IPS-18a (cell line): ENCODE measurements at regions not wholly inside any gene's neighbourhood (a gene's known extent, or its start where the extent isn't known, plus 50 kb on each side); places are given as distances from the start of the nearest gene placed in this dataset.
"Not testable (repeated sequence)": the region's sequence is repeated elsewhere in the genome, so short reads cannot be mapped to it uniquely, and the experiment has no call there.

Source experiments
- H3K27ac ChIP-seq: one replicate; pipeline ENCODE4 v1.5.1; 2013; ENCODE audit warnings: low read length
- H3K27me3 ChIP-seq: one replicate; pipeline ENCODE4 v1.6.1; 2013; ENCODE audit warnings: mild to moderate bottlenecking, low read length; ENCODE audit not compliant: control insufficient read depth, insufficient read depth
- H3K36me3 ChIP-seq: one replicate; pipeline ENCODE4 v1.6.1; 2013; ENCODE audit warnings: low read depth, low read length; ENCODE audit not compliant: control insufficient read depth
- H3K4me1 ChIP-seq: one replicate; pipeline ENCODE4 v1.6.1; 2013; ENCODE audit warnings: low read depth, low read length; ENCODE audit not compliant: control insufficient read depth
- H3K4me3 ChIP-seq: one replicate; pipeline ENCODE4 v1.5.1; 2013; ENCODE audit warnings: low read length
- H3K9ac ChIP-seq: one replicate; pipeline ENCODE4 v1.6.1; 2013; ENCODE audit warnings: mild to moderate bottlenecking, low read length, moderate library complexity
- H3K9me3 ChIP-seq: one replicate; pipeline ENCODE4 v1.6.1; 2013; ENCODE audit warnings: low read depth, low read length; ENCODE audit not compliant: control insufficient read depth

DNA sequence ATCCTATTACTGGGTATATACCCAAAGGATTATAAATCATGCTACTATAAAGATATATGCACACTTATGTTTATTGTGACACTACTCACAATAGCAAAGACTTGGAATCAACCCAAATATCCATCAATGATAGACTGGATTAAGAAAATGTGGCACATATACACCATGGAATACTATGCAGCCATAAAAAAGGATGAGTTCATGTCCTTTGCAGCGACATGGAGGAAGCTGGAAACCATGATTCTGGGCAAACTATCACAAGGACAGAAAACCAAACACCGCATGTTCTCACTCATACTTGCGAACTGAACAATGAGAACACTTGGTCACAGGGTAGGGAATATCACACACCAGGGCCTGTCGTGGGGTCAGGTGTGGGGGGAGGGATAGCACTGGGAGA lies 71.6 kb downstream of the ELAPOR2 start:
- H3K27ac ChIP-seq, H3K9me3 ChIP-seq, H3K4me1 ChIP-seq, H3K27me3 ChIP-seq, H3K36me3 ChIP-seq, H3K9ac ChIP-seq, H3K4me3 ChIP-seq: not testable (repeated sequence)

DNA sequence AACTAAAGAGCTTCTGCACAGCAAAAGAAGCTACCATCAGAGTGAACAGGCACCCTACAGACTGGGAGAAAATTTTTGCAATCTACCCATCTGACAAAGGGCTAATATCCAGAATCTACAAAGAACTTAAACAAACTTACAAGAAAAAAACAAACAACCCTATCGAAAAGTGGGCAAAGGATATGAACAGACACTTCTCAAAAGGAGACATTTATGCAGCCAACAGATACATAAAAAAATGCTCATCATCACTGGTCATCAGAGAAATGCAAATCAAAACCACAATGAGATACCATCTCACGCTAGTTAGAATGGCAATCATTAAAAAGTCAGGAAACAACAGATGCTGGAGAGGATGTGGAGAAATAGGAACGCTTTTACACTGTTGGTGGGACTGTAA lies 72.1 kb downstream of the ELAPOR2 start:
- H3K9ac ChIP-seq = not testable (repeated sequence)

DNA sequence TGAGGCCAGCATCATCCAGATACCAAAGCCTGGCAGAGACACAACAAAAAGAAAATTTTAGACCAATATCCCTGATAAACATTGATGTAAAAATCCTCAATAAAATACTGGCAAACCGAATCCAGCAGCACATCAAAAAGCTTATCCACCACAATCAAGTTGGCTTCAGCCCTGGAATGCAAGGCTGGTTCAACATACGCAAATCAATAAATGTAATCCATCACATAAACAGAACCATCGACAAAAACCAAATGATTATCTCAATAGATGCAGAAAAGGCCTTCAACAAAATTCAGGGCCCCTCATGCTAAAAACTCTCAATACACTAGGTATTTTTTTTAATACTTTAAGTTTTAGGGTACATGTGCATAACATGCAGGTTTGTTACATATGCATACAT lies 74.1 kb downstream of the ELAPOR2 start:
- H3K9ac ChIP-seq, H3K4me3 ChIP-seq, H3K9me3 ChIP-seq, H3K4me1 ChIP-seq, H3K27me3 ChIP-seq, H3K36me3 ChIP-seq, H3K27ac ChIP-seq: not testable (repeated sequence)

More for the DNA sequence above, 72.1 kb downstream of the ELAPOR2 start:
- not testable (repeated sequence) for H3K27me3 ChIP-seq, H3K27ac ChIP-seq, H3K4me3 ChIP-seq, H3K4me1 ChIP-seq, H3K36me3 ChIP-seq, H3K9me3 ChIP-seq

DNA sequence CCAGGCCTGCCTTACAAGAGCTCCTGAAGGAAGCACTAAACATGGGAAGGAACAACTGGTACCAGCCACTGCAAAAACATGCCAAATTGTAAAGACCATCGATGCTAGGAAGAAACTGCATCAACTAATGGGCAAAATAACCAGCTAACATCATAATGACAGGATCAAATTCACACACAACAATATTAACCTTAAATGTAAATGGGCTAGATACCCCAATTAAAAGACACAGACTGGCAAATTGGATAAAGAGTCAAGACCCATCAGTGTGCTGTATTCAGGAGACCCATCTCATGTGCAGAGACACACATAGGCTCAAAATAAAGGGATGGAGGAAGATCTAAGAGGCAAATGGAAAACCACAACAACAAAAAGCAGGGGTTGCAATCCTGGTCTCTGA lies 75.8 kb downstream of the ELAPOR2 start:
- H3K9ac ChIP-seq, H3K27me3 ChIP-seq: not testable (repeated sequence)

DNA sequence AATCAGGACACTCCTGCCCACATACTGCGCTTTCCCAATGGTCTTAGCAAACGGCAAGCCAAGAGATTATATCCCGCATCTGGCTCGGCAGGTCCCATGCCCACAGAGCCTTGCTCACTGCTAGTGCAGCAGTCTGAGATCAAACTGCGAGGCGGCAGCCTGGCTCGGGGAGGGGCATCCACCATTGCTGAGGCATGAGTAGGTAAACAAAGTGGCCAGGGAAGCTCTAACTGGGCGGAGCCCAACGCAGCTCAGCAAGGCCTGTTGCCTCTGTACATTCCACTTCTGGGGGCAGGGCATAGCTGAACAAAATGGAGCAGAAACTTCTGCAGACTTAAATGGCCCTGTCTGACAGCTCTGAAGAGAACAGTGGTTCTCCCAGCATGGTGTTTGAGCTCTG lies 77.5 kb downstream of the ELAPOR2 start:
- not testable (repeated sequence) for H3K4me1 ChIP-seq, H3K4me3 ChIP-seq, H3K27me3 ChIP-seq, H3K9ac ChIP-seq, H3K36me3 ChIP-seq, H3K9me3 ChIP-seq, H3K27ac ChIP-seq

More for the DNA sequence above, 75.8 kb downstream of the ELAPOR2 start:
- H3K4me1 ChIP-seq, H3K4me3 ChIP-seq, H3K27ac ChIP-seq, H3K36me3 ChIP-seq, H3K9me3 ChIP-seq: not testable (repeated sequence)

DNA sequence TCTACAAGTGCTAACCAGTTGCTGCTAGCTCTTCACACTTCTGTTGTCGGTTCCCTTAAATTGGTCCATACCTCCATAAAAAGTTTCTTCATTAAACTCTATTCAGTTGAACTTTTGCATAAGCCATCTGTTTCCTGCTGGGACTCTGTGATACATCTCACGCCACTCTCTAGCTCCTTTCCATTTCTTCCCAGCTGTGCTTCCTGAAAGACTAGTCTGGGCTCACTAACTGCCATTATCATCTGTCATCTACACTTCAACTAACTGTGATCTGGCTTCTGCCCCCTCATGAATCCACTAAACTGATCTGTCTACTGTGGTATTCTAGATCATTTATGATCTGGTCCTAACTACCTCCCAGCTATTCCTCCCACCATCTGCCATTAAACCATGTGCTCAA lies 78.3 kb downstream of the ELAPOR2 start:
- Histone ChIP-seq H3K9ac (no peak overlapping the region), H3K4me1 (peaks cover 2% of the 10 kb centered on the region), H3K27ac (no peak overlapping the region), H3K9me3 (no peaks in the 10 kb centered on the region), H3K36me3 (no peaks in the 10 kb centered on the region), H3K4me3 (no peak overlapping the region), H3K27me3 (no peaks in the 10 kb centered on the region)

DNA sequence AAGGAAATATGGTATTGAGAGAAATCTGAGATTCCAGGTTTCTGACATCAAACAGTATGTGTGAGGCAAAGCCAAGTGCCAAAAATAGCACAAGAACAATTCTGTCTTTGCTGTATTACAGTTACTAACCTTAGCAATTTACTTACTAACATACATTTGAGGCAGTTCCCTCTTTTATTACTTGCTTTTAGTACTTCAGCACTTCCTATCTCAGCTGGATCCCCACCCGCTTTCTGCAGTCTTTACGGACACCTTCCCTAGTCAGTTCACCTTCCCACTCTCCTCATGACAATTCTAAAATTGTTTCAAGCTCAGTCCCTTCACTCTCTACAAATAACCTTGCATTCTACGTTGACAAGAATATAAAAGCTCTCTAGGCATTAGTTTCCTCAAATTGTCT lies 79.2 kb downstream of the ELAPOR2 start:
- H3K4me1 ChIP-seq = peaks cover 6% of the 10 kb centered on the region
- H3K27me3 ChIP-seq = no peaks in the 10 kb centered on the region
- H3K36me3 ChIP-seq = no peaks in the 10 kb centered on the region
- no peaks in the 10 kb centered on the region for H3K9me3 ChIP-seq
- H3K9ac ChIP-seq = no peak overlapping the region
- no peak overlapping the region for H3K4me3 ChIP-seq
- no peak overlapping the region for H3K27ac ChIP-seq

DNA sequence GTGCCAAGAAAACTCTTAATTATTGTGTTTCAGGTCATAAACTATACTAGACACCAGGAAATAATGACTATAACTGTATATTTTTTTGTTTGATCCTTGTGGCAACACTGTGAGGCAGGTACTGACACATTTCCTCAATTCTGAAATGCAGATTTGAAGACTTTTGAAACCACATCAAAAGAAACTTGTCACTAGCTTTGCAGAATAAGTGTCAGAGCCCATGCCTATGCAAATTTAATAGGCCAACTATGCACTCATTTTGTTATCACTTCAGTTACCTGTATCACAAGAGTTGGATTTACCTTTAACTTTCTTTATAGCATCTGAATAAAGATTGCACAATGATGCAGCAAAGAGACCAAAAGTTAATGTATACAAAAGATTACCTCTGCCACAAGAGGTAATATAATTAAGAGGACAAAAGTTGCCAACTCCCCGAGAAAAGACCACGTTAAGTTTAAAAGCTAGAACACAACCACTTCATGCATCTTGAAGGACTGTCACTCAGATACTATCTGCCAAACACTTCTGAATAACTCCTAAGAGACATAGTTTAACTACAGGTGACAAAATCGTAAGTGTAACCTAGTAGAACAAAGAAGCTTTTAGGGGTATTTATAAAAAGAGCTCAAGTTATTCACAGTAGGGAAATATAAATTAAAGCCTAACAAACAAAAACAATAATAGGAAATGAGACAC lies 80.5 kb downstream of the ELAPOR2 start:
- Histone ChIP-seq H3K4me3 (no peak overlapping the region), H3K27ac (no peak overlapping the region), H3K27me3 (no peaks in the 10 kb centered on the region), H3K36me3 (no peaks in the 10 kb centered on the region), H3K4me1 (peaks cover 6% of the 10 kb centered on the region), H3K9ac (no peak overlapping the region), H3K9me3 (no peaks in the 10 kb centered on the region)

DNA sequence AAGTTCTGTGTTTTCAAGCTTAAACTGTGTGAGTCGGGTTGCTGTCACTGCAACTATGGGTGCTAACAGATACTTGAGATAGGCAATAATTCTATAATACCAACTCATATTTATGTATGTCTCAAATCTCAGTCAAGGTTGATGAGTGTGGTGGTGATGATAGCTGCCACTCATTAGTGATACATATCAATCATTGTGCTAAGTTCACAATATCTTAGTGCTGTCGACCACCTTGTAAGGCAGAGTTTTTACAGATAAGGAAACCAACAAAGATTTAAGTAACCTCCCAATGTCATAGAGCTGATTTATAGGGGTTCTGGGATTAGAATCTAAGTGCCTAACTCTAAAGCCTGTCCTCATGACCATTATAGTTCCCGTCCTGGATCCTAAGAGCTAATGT lies 82.5 kb downstream of the ELAPOR2 start:
- no peak overlapping the region for H3K27ac ChIP-seq
- no peak overlapping the region for H3K4me3 ChIP-seq
- peaks cover 16% of the 10 kb centered on the region for H3K4me1 ChIP-seq
- no peaks in the 10 kb centered on the region for H3K36me3 ChIP-seq
- H3K9me3 ChIP-seq = no peaks in the 10 kb centered on the region
- H3K9ac ChIP-seq = no peak overlapping the region
- no peaks in the 10 kb centered on the region for H3K27me3 ChIP-seq

DNA sequence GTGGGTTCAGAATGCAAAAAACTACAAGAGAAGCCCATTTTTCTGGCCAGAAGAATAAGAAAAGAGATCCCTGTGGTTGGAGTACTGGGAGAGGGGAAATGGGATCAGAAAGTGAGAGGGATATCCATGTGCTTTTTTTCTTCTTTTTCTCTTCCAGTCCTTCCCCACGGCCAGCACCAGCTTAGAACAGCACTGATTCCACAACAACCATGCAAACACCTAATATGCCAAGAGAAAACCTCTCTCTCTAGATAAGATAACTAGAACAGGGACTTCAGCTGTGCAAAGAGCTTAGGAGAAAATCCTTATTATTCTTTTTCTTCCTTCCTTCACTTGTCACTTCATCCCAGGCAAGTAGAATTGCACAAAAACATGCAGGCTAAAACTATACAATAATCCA lies 83.5 kb downstream of the ELAPOR2 start:
- no peak overlapping the region for H3K27ac ChIP-seq
- no peaks in the 10 kb centered on the region for H3K9me3 ChIP-seq
- no peaks in the 10 kb centered on the region for H3K27me3 ChIP-seq
- H3K4me1 ChIP-seq = peaks cover 17% of the 10 kb centered on the region
- H3K4me3 ChIP-seq = no peak overlapping the region
- no peaks in the 10 kb centered on the region for H3K36me3 ChIP-seq
- H3K9ac ChIP-seq = no peak overlapping the region

DNA sequence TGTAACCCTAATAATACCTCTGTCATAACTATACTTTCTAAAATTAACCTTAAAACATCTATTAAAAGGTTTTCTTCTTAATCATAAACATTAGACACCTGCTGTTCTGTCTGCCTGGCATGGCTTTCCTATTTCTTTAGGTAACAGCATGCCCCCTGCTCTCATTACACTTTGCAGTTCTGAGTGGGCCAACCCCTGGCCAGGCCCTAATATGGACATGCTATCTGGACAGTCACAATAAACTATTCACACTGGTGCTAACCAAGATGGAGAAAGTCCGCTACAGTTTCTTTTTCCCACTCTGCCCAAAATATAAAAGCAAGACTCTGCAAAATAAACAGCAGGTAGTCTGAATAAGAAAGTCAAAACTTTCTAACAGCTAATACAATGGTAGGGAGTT lies 84.0 kb downstream of the ELAPOR2 start:
- Histone ChIP-seq H3K9me3 (no peaks in the 10 kb centered on the region), H3K27ac (no peak overlapping the region), H3K4me3 (no peak overlapping the region), H3K4me1 (peaks cover 17% of the 10 kb centered on the region), H3K36me3 (no peaks in the 10 kb centered on the region), H3K9ac (no peak overlapping the region), H3K27me3 (no peaks in the 10 kb centered on the region)

DNA sequence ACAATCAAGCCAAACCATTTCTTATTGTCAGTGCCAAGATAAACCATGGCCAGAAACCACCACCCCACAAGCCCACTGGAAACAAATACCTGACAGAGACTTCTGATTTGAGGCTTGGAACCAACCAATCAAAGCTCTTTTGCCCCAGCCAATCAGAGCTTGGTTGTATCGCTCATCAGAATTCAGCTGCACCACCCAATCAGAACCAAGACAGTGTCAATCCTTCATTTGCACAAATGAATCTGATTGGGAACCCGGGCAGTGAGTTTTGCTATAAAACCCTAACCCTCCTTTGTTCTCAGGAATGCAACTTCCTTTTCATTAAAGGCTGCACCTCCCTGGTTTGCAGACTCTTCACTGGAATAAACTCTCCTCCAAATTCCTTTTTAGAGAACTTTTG lies 87.4 kb downstream of the ELAPOR2 start:
- Histone ChIP-seq H3K4me3 (no peak overlapping the region), H3K9me3 (no peaks in the 10 kb centered on the region), H3K27me3 (no peaks in the 10 kb centered on the region), H3K27ac (no peak overlapping the region), H3K36me3 (no peaks in the 10 kb centered on the region), H3K9ac (no peak overlapping the region), H3K4me1 (peaks cover 18% of the 10 kb centered on the region)
